ENCODE measurements at regions not wholly inside any gene's neighbourhood (a gene's known extent, or its start where the extent isn't known, plus 50 kb on each side); places are given as distances from the start of the nearest gene placed in this dataset.

- DNase-seq = no peak
Measured at GRCh38 chr16:82358606-82359221, 188.7 kb upstream of the MPHOSPH6 start.

DNA sequence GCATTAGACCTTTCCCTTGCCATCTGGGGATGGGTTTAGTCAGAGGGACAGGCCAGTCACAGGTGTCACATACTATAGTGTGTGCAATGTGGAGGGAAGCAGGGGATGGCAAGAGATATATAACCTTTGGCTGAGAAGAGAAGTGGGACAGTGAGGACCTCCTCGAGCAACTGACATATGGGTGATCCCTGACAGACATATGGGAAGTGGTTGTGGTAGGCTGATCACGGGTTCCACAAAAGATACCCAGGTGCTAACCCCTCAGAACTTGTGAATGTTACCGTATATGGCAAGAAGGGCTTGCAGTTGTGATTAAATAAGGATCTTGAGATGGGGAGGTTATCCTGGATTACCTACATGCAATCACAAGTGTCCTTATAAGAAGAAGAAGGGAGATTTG is 188.1 kb upstream of the MPHOSPH6 start:
- no peak for DNase-seq

DNA sequence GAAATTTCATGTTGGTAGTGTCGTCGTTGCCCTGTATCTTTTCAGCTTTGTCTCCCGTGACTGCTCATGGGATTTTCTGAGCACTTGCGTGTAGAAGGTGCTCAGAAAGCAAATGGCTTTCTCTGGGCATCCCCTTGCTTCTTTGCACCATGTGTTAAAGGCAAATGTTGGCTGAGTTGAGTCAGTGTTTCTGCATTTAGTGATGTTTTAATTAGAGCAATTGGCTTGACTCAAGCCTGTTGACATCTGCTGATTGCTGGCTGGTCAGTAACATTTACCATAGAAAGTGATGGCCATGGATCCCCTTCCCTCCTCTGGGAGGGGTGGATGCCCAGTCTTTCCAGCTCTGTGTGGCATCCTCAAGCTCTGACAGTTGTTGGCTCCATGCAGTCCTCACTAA is 187.2 kb upstream of the MPHOSPH6 start:
- DNase-seq = no peak

- DNase-seq = no peak
Measured at GRCh38 chr16:82350560-82350959, 180.5 kb upstream of the MPHOSPH6 start.

GRCh38 chr16:82345318-82345717 is 175.3 kb upstream of the MPHOSPH6 start:
- no peak for DNase-seq

DNA sequence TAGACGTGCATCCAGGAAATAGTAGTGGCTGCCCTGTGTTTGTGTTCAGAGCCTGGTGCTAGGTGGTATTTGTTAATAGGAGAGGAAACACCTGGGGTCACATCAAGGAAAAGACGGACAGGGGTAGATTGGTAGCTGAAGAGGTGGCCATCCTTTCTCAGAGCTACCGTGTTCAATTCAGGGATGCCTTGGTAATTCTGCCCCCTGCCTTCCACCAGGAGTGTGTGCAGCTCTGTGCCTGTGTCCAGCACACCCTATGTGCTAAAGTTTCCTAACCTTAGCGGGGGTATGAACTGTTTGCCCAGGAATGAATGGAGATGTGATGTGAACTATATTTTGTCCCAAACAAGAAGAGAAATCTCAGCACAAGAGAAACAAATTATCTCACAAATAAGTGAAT is 174.1 kb upstream of the MPHOSPH6 start:
- DNase-seq = no peak

DNA sequence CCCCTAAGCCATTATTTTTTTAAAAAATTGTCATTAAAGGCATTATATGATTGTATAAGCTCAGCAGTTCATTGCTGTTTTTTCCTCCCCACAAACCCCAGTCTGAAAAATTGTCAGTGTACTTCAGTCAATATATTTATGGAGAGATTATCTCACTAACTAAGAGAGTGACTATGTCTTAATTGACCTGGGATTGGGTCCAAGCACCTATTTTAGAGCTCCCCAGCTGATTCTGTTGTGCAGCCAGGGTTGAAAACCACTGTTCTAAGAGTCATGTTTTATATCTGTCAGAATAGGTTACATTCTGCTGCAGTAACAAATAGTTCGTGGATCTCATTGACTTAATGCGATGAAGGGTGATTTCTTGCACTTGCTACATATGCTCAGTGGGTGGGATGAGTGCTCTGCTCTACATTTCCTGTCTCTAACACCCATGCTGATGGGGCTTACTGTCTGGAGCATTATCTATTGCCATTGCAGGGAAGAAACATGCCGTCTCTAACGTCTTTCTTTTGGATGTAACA is 171.2 kb upstream of the MPHOSPH6 start:
- DNase-seq = no peak

DNA sequence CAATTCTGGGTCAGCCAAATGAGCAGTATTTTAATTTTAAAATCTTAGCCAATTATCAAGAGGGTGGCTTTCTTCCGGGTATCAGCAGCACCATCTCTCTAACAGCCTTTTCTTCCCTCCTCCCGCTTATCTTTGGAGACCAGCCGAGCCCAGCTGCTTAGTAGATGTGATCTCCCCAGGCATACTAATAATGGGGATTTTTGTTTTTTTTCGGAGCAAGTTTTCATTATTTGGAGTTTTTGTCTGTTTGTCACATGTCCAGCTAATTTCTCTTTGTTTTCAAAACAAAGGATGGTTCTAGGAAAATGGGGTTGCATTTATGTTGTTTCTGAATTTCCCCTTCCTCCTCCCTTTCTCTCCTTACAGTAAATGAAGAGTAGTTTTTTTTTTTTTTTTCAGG is 170.5 kb upstream of the MPHOSPH6 start:
- DNase-seq = no peak

DNA sequence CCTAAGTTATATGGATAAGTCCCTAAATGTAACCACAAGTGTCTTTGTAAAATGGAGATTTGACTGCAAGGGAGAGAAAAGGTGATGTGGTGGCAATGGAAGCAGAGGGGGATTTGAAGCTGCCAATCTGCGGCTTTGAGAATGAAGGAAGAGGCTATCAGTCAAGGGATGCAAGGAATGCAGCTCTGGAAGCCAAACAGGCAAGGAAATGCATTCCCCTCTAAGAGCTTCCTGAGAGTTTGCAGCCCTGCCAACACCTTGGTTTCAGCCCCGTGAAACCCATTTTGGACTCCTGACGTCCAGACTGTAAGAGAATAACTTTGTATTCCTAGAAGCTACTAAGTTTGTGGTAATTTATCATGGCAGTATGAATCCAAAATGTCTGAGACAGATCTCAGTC is 167.3 kb upstream of the MPHOSPH6 start:
- no peak for DNase-seq

DNA sequence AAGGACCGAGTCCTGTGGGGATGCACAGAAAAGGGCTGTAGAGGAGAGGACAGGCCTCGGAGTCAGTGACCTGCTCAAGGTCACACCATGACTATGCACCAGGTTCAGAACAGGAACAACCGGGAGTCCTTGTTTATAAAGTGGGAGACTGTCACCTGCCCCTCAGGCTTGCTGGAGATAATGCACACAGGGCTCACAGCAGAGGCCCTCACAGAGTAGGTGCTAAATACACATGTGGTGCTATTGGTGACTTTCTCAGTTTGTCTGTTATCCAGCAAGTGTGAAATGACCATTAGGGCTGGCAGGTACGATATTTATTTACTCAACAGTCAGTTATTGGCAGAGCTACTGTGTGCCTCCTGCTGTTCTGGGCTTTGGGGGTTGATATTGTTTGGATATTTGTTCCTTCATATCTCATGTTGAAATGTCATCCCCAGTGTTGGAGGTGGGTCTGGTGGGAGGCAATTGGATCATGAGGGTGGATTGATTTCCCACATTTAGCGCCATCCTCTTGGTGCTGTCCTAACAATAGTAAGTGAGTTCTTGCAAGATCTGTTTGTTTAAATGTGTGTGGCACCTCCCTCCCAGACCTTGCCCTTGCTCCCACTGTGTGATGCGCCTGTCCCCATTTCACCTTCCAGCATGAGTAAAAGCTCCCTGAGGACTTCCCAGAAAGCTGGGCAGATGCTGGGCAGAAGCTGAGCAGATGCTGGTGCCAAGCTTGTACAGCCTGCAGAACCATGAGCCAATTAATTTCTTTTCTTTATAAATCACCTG is 162.1 kb upstream of the MPHOSPH6 start:
- no peak for DNase-seq

DNA sequence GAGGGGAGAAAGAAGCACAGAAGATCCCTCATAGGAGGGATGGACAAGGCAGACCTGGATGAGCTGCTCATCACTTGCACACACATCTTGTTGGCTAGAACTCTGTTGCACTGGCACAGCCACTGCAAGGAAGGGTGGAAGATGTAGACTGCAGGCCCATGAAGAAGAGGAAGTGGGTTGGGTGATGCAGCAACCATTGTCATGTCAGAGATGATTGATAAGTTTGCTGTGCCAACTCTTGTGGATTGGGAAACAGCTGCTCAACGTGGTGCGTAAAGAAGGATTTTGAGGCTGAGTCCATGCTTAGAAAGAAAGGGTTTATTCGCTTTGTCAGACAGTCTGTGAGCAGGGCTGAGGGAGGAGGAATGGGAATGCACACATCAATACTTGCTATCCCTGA is 161.4 kb upstream of the MPHOSPH6 start:
- no peak for DNase-seq

DNA sequence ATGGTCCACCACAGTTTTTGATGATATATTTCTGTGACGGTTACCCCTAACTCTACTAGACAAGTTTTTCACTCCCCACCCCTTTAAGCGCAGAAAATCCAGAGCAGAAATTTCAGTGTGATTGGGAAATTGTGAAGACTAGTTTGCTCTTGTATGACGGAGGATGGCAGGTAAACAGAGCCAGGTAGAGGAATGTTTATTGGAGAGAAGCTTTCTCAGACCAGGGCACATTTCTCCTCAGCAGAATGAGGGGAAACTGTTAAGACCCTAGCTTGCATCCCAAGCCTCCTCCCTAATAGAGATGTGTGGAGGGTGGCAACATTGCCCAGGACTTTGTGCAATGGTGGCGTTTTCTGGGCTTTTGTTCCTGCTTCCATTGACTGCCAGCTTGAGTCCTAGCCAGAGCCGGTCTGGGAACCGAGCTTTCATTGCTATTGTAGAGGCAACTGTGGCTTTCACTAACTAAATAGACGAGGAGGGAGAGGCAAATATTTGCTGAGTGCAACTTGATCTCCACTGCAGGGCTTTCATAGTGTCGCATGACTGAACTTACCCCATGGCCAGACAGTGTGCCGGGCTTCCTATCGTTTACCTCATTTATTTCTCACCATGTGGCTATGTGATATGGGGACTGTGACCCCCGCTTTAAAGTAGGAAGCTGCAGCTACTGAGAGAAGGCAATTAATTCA is 159.6 kb upstream of the MPHOSPH6 start:
- DNase-seq = no peak

- DNase-seq = no peak
Measured at GRCh38 chr16:82328881-82329469, 159.0 kb upstream of the MPHOSPH6 start.

DNA sequence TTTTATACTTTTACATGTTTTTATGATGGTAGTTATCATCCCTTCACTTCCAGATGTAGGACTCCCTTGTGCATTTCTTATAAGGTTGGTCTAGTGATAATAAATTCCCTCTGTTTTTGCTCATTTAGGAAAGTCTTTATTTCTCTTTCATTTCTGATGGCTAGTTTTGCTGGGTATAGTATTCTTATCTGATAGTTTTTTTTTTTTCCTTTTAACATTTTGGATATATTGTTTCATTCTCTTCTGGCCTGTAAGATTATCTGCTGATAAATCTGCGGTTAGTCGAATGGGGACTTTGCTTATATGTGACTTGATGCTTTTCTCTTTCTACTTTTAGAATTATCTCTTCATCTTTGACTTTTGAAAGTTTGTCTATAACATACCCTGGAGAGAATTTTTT is 153.1 kb upstream of the MPHOSPH6 start:
- DNase-seq = no peak

DNA sequence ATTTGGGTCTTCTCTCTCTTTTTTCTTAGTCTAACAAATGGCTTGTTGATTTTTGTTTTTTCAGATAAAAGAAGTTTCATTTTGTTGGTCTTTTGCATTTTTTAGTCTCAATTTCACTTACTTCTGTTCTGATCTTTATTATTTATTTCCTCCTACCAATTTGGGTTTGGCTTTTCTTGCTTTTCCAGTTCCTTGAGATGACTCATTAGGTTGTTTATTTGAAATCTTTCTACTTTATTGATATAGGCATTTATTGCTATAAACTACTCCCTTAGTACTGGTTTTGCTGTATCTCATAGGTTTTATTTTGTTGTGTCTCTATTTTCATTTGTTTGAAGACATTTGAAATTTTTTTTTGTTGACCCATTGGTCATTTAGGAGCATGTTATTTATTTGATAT is 152.2 kb upstream of the MPHOSPH6 start:
- DNase-seq = no peak

DNA sequence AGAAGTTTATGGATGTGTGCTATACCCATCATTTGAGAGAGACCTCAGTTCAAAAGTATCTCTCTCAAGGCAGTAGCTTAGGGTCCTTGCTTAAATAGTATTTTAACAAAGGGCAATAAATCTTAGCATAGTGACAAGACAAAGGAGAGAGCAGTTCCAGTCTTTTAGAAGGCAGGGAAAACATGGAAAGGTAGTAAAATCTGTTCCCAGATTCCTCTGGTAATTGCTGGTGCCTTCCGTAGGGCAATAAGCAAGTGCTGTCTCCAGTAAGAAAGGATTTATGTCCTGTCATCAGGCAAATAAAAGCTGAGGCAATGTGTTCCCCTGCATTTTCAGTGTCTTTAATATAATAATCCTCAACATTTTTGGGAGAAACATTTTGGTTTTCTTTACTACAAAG is 149.0 kb upstream of the MPHOSPH6 start:
- no peak for DNase-seq

DNA sequence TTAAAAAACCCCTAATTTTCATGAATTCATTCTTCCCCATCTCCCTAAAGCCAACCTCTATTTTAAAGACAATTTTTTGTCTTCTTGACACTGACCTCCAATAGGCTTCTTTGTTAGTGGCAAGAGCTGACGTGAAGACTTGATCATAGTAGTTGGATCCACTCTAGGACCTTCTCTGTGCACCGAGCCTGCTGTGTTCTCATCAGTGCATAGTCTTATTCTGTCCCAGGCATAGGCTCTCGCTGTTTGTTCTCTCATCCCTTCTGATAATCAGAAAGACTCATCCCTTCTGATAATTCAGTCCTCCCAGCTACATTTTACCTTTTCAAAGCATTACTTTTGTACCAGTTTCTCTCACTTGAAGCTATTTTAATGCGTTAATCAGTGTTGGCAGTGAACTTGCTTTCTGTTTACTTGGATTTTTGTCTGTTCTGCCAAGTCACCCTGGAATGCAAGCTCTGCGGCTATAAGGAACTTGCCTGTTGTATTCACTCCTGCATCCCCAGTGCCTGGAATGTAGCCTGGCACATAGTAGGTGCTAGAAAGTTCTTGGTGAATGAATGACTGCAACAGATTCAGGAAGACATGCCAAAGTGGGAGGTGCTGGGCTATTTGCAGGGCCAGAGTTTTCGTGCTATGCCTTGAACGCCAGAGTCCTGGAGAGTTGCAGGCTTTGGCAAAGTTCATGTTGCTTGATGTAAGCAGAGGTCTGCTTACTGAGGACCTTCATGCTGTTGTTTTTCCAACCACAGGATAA is 147.6 kb upstream of the MPHOSPH6 start:
- no peak for DNase-seq

GRCh38 chr16:82313754-82314153 is 143.7 kb upstream of the MPHOSPH6 start:
- no peak for DNase-seq

DNA sequence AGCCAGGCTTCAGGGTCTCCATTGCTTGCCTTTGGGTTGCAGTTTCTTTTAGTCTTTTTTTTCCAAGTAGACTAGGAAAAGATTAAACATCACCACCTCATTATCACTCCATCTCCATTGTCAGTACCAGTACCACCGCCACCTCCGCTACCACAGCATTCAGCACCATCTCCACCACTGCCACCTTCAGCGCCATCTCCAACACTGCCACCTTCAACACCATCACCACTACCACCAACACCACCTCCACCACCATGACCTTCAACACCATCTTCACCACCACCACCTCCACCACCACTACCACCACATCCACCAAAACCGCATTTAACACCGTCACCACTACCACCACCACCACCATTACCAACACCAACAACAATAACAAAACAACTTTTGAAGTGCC is 141.5 kb upstream of the MPHOSPH6 start:
- no peak for DNase-seq

GRCh38 chr16:82302042-82302727 is 132.2 kb upstream of the MPHOSPH6 start:
- no peak for DNase-seq

DNA sequence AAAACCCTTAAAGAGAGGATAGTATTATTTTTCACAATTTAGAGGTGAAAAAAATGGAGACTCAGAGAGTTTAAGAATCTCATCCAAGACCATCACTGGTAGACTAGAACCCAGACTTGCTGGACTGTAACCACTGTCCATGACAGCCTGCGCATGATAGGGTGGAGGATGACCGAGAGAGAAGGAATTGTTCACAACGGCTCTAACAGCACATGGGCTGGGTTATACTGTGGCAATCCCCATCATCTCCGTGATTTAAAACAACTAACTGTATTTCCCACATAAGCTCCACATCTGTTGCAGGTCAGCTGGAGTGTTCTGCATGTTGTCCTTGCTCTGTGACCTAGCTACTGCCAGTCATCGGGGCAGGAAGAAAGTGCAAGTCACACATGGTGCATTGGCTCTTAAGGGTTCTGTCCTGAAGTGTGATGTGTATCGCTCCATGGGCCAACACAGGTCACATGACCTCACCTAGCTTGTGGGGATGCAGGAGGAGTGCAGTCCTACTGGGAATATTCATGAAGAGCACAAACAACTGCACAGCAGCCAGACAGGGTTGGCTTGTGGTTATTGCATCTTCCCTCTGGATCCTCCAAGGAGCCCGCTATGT is 131.2 kb upstream of the MPHOSPH6 start:
- DNase-seq = no peak

Measured in muscle of arm (tissue), 1 donor.